HS-5 (cell line): ENCODE measurements at regions not wholly inside any gene's neighbourhood (a gene's known extent, or its start where the extent isn't known, plus 50 kb on each side); places are given as distances from the start of the nearest gene placed in this dataset.
"Not testable (repeated sequence)": the region's sequence is repeated elsewhere in the genome, so short reads cannot be mapped to it uniquely, and the experiment has no call there.

ENCODE experiments used
- DNase-seq: peaks from one replicate; pipeline ENCODE4 v3.0.0-alpha.2; 2012; ENCODE audit warnings: low read depth

- DNase-seq, result peak; percentile 9
These were observed 70.3 kb downstream of the ARL9 start for GRCh38 chr4:56575820-56576429.

DNA sequence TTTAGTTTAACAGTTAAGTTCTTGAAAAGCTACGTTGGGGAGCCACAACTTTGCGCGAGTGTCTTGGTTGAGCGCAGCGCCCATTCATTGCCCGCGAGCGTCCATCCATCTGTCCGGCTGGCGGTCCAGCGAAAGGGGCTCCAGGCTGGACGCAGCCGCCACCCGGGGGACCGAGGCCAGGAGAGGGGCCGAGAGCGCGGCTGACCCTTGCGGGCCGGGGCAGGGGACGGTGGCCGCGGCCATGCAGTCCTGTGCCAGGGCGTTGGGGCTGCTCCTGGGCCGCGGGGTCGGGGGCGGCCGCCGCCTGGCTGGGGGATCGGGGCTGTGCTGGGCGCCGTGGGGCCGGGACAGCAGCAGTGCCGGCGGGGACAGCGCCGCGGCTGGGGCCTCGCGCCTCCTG, 86.8 kb downstream of the ARL9 start:
- not testable (repeated sequence) for DNase-seq
